ENCODE measurements at regions not wholly inside any gene's neighbourhood (a gene's known extent, or its start where the extent isn't known, plus 50 kb on each side); places are given as distances from the start of the nearest gene placed in this dataset.

DNA sequence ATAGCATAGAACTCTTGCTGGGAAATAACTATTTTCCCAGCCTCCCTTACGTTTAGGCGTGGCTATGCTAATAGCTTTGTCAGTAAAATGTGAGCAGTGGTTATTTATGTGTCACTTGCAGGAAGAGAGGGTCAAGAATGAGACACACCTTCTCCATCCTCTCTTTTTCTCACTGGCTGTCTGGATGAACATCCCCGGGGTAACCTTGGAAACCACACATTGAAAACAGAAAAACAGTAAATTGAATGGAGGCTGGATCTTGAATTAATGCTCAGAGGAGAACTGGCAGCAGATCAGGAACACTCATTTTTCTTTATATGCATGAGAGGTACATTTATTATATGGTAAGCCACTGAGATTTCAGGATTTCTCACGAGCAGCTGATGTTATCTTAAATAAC, 127.6 kb downstream of the DNAJB9 start:
- DNase-seq (ENCODE audit: low read depth): no peak

DNA sequence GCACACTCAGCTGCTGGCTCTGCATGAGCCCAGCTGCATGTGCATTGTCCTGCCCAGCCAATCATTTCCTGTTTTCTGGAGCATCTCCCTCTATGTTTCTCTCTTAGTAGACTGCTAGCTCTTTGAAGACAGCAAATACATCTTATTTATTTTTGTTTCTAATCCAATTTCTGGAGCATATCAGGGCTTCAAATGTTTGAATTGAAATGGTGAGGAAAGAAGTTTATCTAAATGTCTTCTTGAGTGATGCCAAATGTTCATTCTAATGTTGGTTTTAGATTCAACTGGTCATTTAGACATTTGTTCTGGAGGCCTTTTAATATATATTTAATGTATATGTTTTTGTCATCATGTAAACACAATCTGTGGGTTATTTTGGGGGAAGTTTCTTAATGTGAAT, 141.9 kb downstream of the DNAJB9 start:
- DNase-seq (ENCODE audit: low read depth): no peak

DNA sequence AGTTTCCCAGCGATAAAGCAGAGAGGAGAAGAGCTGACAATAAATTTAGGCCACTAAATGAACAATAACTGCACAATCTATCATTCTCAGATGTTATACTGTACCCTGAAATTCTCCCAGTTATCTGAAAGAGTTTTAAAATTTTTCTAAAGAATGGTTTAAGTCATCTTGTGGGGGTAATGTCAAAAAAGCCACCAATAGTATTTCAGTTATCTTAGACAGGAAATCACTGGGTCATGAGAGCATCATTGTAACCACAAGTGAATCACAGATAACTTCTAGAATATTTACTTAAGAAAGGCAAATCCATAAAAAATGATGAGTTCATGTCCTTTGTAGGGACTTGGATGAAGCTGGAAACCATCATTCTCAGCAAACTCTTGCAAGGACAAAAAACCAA, 147.1 kb downstream of the DNAJB9 start:
- no peak for DNase-seq (ENCODE audit: low read depth)

DNA sequence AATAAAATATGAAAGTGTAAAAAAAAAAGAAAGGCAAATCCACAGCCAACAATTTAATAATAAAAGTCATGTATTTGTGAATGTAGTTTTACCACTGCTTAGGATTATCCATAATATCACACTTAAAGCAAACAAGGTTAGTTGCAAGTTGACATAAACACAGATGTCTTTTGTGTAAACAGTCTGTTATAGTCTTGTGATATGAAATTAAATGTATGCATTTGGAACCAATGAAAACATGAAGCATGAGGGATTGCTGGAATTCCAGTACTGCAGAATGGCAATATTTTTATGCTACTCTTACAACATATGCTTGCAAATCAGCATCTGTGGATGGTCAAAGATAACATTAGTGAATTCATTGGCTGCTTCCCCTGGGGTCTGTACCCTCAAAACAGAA, 148.1 kb downstream of the DNAJB9 start:
- no peak for DNase-seq (ENCODE audit: low read depth)

DNA sequence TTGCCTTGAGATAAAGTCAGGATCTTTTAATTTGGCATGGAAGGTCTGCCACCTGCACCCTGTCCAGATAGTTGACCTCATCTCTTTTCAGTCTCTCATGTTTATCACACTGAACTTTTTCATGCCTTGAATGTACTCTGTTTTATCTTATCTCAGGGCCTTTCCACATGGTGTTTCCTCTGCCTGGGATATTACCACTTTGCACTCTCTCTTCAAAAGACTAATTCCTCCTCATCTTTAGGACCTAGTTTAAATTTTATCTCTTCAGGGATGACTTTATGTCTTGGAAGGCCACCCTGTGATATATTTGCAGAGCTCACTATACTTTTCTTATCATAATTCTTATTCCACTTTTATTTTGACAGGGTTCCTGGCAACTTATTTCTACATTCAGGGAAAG, 150.0 kb downstream of the DNAJB9 start:
- DNase-seq (ENCODE audit: low read depth): no peak

DNA sequence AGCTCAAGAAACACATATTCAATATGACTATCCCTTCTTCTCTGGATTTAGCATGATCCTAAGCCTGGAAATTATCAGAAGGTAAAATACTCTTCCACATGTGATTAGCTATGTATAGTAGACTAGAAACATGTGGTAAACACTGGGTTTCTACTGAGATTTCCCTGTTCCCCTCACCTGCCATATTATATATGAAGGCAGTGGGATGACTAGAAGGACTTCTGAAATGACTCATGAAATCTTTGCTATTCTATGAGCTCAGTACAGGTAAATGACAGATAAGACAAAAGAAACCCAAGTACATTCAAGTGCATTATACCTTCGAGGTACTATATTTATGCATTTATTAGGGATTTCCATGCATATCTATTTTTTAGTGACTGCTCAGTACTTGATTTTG, 152.9 kb downstream of the DNAJB9 start:
- DNase-seq (ENCODE audit: low read depth): no peak

DNA sequence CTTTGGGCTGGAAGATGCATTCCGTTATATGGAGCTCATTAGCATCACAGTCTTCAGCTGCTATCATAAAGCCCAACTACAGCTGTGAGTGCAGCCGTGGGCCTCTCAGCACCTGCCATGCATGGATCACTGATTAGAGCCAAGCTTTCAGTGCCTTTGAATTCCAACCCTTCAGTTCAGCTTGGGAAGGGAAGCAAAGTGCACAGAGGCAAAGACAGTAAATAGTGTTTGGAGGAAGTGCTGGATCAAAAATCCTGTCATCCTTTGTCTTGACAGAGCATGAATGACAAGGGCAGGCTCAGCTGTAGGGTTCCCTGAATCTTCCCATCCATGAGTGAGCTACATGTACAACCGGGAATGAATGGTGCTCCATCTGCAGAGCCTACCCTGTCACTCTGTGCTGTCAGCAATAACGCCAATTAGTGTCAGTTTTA, 153.7 kb downstream of the DNAJB9 start:
- DNase-seq (ENCODE audit: low read depth): no peak

DNA sequence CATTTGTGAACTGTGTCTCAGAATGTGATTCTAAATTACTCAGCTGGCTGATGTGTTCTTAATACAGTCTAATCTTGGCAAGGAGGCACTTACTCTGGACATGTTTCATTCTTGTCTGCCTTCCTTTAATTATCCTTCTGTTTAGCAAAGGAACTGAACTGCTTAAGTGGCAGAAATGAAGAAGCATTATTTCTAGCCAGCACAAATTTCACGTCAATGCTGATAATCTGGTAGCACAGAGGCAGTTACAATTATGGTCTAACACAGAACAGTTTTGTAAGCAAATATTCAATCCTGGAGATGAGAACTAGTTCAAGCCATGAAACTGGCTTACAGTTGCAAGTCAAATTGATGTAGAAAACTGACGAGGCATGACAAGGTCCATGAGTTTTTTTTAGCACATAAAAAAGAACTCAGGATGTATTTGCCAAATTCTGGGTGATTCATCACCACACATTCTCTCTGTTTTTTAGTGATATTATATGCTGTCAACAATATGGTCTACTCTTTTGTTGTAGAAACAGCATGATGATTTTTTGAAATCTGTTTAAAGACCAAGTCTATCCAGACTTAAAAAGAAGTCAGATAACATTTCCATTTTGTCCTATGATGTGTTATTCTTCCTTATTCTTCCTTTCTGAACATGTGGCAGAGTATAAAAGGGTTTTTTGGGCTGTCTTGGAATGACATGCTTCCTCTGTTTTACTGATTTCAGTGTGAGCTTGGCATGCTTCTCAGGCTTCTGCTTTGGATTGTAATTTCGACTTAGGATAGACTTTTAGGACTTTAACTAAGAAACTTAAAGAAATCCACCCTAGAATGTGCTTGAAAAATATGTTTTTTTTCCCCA, 154.8 kb downstream of the DNAJB9 start:
- DNase-seq (ENCODE audit: low read depth): no peak

DNA sequence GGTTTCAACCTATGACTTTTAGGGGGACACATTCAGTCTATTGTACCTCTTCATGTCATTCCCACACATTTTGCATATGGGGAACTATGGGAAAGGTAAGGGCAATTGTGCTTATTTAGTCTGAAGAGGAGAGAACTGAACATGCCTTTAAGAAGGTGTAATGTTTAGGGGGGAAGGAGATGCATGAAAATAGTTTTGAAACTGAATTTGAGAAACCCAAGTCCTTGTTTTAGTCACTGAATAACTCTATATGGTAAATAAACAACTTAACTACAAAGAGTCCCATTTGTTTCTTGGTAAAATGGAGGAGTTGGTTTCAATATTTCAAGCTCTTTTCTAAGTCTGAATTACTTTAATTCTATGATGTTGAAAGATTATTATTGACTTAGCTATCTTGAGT, 166.1 kb downstream of the DNAJB9 start:
- DNase-seq (ENCODE audit: low read depth): no peak

DNA sequence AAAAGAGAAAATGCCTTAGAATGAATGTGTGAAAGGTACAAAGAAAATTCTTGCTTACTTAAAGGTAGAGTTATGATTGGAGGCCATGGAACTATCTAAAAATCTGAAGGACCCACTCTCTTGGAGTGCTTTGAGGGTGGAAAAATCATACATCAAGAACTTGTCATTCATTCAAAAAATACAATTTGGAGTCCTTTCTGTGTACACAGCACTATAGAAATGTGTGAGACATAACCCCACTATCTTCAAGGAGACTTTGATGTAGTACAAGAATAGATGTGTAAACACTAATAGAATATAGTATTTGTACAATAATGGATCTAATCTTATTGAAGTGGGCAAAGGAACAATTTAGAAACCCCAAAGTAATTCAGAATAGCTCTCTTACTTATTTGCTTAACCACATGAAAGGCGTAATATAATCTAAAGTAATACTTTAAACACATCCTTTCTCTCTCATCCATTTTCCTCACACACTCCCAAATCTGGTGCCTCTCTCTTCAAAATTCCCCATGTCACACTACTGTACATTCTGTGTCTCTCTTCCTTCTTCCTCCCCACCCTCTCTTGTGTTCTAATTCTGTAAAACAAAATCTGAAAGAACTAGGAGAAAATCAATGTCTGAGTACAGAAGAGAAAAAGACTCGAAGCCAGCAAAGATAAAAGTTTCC, 166.7 kb downstream of the DNAJB9 start:
- DNase-seq (ENCODE audit: low read depth): no peak

DNA sequence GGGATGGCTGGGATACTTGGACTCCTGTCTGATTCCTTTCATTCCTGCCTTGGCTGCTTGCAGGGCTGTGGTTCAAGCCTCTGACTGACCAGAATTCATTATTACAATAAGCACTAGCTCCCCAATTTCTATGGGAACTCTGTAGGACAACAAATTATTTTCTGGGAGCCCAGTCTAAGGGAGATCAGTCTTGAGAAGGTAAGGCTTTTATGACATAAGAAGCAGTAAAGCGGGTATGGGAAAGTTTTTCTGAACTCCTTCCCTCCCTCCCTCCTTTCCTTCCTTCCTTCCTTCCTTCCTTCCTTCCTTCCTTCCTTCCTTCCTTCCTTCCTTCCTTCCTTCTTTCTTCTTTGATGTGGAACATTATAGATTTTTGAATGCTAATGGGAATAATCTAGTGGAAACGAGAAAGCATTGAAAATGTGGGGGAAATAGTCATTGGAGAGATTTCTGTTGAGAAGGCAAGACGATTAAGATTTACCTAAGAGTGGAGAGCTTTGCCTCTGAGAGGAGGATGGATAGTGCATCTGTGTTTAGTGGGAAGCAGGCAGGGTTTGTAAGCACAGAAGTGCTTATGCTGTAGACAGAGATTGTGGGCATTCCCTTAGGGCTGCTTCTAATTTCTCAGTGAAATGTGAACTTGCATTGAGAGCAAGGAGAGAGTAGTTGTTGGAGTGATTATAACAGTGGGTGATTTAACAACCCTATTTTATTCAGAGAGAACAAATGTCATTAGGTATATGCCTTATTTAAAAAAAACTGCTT, 201.5 kb downstream of the DNAJB9 start:
- no peak for DNase-seq (ENCODE audit: low read depth)

DNA sequence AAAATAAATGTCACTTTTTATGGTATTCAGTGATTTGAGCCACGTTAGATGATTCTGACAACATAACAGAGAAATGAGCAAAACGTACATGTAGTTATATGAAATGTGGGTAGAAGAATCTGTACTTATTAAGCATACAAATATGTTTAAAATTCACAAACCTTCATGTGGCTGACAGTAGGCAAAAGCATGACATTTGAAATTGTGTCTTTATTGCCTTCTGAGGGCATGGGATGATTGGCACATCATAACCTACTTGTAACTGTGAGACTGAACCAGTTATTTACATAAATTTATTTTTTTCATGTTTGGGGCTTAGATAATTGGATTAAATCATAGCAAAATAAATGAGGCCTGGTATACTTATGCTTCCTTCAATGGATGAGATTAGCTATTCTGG, 202.2 kb downstream of the DNAJB9 start:
- no peak for DNase-seq (ENCODE audit: low read depth)

DNA sequence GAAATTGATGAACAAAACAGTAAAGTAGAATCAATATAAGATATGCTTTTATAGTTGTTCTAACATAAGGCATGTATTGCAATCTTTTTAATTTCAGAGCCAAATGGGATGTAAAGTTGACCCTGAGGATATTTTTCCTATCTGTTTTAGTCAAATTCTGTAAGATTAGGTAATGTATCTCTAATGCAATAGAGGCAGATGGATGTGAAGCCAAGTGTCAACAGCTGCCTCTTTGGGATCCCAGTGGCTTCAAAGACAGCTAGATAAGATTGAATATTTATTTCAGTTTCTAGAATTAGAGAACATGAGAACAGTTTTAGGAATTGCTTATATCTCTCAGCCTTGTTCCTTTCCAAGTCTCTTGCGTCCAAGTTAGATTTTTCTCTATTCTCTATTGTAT, 208.3 kb downstream of the DNAJB9 start:
- no peak for DNase-seq (ENCODE audit: low read depth)

DNA sequence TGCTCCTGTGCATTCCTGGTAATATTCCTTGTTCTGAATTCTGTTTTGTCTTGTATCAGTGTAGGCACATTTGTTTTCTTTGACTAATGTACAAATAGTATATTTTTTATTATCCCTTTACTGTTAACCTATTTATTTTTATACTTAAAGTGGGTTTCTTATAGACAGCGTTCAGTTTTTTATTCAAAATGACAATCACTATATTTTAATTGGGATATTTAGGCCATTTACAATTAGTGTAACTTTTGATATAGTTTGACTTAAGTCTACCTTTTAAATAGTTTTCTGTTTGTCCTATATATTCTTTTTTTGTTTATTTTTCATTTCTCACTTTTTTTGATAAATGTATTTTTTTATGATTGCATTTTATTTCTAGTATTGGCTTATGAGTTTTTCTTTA, 219.8 kb downstream of the DNAJB9 start:
- no peak for DNase-seq (ENCODE audit: low read depth)

DNA sequence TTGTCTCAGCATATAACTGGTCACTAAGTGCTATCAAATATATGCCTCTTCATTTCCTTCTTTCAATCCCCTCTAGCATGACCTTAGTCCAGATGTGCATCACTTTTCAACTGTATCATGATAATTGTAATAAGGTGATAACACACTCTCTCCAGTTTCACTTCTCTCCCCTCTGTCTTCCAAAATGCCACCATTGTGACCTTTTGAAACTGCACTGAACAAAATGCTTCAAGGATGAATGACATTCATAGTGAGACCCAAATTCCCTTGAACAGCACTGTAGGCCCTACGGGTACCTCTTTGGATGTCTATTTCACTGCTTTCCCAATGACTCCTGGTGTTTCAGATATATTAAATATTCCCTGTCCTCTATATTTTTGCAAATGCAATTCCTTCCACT, 224.8 kb downstream of the DNAJB9 start:
- no peak for DNase-seq (ENCODE audit: low read depth)

DNA sequence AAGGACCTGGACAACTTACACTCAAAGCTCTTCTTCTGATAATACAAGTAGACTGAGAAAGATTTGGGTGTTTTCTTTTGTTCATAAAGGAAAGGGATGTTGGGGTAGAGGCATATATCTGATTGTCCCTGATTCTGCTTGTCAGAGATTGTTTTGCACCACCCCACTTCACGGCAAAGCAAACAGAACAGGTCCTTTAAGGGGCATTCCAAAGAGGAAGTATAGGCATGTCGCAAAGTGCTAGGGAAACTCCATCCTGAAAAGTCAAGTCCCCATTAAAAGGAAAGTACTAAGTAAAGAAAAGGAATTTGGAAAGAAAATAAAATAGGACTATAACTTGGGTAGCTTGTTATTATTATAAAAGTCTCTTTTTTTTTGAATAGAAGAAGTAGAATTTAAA, 233.0 kb downstream of the DNAJB9 start:
- DNase-seq (ENCODE audit: low read depth): no peak

DNA sequence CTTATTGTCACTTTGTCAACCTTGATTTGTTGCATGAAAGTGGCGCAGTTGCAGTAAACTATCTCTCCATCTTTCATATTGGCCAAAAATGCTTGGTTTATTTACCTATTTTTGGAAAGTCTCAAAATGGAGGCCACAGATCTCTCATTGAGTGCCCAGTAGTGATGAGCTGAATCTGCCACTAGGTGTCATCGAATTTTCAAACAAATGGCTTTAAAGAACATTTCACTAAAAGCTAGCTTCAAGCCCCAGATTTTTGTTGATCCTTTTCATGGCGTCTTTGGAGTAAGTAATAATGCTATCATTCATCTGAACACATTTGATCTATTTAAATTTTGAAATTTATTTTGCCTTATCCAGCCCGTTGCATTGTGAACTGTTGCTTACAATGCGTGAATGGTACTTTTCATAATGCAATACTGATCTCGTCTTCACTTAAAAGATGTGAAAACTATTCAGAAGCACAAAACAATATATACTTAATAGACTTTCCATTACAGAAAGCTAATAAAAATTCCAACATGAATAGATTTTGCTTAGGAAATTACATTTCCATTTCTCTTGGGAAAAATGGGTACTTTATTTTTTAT, 236.2 kb downstream of the DNAJB9 start:
- no peak for DNase-seq (ENCODE audit: low read depth)

DNA sequence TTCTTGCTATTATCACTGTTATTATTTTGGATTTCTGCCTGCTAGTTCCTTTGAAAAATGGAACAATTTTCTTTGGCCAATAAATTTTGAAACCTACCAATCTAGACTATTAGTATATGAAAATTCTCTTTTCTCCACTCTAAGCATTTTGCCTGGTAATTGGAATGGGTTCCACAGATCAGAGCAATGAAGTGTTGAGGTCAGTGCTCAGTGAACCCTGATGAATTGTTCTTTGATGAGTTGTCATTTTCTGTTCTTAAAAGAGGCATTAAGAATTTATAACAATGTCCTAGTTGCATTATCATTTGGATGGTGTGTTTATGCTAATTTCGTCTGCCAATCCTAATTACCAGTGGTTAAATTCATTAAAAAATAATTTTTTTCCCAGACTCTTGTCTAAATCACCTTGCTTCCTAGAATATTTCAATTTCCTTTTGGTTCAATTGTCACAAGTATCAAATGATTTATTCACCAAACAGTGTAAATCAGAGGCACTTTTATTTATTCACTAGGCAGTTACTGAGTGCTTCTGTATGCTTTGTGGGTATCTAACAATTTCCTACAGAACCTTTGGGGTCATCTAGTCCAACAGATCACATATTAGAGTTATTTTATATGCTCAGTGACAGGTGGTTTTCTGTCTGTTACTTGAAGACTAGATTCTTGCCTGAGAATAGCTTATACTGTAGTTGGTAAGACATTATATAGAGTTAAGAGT, 239.0 kb downstream of the DNAJB9 start:
- no peak for DNase-seq (ENCODE audit: low read depth)

DNA sequence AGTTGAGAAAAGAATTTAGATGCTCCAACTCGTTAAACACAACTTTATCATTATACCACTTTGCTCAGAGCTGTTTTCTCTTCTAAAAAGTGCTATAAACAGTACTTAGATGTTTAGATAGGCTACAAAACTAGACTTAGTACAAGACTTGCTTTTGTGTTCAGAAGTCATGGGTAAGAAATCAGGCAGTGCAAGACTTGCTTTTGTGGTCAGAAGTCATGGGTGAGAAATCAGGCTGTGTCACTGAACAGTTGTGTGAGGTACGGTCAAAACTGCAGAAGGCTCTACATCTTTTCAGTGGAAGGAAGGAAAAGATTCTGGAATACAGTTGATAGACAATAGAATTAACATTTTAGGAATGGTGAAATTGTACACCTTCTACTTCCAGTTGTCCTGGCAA, 239.7 kb downstream of the DNAJB9 start:
- DNase-seq (ENCODE audit: low read depth): no peak

DNA sequence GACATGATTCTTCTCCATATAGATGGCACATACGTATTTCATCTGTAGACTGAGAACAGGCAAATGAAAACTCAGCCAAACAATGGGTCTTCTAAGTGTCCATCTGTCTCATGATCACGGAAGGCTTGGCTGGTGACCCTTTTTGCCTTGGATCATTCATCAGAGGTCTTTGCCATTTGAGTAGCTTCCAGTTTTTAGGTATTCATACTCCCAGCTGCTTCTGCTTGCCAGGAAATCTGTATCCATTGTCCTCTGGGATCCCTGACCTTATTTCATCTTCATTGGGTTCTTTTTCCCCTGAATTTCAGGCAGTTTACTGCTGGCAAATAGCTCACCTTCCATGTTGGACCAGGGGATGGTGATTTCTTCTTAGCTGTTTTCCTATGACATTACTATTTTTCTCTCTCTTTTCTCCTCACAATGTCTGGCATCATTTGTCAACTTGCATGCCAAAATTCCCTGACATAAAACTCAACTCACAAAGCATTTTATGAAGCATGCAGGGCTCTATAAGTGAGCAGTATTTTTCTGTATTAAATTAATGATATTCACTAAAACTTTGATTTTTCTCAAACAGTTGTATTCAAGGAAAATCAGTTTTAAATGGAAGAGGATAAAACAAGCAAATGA, 241.2 kb downstream of the DNAJB9 start:
- no peak for DNase-seq (ENCODE audit: low read depth)

DNA sequence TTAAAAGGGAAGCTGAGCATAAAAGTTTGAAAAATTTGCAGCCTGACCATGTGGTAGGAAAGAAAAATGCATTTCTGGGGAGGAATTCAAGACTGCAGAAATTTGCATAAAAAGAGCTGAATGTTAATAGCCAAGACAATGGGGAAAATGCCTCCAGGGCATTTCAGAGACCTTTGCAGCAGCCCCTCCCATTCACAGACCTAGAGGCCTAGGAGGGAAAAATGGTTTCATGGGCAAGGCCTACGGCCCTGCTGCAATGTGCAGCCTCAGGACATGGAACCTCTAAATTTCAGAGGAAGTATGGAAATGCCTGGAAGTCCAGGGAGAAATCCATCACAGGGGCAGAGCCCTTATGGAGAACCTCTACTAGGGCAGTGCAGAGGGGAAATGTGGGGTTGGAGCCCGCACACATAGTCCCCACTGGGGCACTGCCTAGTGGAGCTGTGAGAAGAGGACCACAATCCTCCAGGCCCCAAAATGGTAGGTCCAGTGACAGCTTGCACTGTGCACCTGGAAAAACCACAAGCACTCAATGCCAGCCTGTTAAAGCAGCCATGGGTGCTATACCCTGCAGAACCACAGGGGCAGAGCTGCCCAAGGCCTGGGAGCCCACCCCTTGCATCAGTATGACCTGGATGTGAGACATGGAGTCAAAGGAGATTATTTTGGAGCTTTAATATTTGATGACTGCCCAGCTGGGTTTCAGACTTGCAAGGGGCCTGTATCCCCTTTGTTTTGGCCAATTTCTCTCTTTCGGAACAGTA, 243.8 kb downstream of the DNAJB9 start:
- no peak for DNase-seq (ENCODE audit: low read depth)
